HG03103 (cell line): ENCODE measurements at regions not wholly inside any gene's neighbourhood (a gene's known extent, or its start where the extent isn't known, plus 50 kb on each side); places are given as distances from the start of the nearest gene placed in this dataset.
"Not testable (repeated sequence)": the region's sequence is repeated elsewhere in the genome, so short reads cannot be mapped to it uniquely, and the experiment has no call there.

ENCODE experiments used
- ATAC-seq: cut with Tn5 transposase; IDR thresholded peaks from one replicate; pipeline ENCODE4 v1.9.1; 2021; ENCODE audit warnings: low read depth; ENCODE audit not compliant: unreplicated experiment

DNA sequence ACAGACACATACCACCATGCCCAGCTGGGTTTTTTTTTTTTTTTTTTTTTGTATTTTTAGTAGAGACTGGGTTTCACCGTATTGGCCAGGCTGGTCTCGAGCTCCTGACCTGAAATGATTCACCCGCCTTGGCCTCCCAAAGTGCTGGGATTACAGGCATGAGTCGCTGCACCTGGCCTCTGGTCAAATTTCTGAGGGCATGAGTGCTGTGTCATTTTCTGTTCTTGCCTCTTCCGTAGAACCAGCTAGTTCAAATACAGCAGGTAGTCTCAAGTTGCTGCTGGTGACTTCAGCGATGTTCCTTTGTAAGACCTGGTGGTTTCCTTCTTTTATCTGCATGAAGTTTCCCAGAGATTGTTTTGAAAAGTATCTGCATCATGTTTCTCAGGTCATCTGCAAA, 134.8 kb upstream of the SHH start:
- no peak for ATAC-seq

DNA sequence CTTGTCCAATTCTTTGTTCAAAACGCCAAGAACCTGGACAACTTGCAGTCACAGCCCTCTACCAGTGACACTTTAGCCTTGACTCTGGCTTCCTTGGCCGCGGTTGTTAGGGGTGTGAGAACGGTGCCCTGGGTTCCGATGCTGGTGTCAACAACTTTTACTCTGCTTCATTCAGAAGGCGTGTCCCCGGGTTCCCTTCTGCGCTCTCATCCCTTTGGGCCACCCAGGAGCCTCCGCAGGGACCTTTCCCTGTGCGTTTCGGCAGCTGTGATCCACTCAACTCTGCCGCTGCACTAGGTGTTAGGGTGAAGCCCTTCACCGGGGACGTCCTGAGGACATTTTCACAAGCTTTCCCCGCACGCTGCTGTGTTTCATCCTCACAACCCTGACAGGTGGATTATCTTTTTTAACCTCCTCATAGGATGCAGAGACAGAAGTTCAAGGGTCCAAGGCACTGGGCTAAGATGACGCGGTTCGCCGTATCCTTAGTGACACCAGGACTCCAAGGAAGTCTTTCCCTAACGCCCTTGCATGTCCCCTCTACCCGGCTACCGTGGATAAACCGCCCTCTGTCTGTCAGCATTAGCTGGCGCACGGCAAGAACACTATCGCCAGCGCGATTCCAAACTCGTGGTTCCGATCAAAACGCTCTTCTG, 133.5 kb upstream of the SHH start:
- no peak for ATAC-seq

DNA sequence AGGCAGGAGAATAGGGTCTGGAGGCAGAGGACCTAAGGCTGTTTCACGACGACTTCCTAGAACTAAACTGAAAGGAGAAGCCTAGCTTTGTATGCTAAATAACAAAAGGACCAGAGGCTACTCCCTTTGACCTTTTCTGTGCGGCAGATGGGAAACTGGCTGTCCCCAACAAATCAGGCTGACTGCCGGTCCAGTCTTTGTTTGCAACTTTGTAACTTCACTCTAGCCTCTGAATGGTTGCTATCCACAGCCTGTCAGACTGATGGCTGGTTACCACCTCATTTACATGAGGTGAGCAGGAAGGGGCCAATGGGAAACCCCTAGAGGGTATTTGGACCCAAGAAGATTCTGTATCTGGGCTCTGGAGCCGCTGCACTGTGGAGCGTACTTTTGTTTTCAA, 132.6 kb upstream of the SHH start:
- no peak for ATAC-seq

DNA sequence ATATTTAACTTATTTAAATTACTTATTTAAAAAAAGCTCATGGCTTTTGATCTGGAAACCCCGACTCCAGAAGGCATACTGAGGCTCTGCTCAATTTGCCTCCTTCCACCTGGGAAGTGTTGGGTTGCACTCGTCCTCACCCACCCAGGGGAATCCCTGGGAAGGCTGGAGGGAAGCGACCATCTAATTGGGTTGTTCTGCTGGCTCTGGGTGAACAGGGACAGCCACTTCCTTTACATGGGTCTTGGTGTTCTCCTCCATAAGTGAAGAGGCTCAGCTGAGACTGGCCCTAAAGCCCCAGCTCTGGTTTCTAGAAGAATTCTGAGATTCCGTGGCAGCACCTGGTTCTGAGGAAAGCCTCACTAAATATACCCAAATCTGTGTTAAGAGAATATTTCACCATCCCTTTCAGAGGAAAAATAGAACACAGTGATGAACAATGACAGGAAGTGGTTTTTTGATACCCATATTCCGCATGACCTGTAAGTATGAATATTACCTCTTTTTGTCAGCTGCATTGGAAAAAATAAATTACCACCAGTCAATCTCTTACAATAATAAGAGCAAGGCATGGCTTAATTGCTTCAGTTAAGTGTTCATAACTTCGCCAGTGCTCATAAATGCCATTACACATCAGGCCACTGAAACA, 131.1 kb upstream of the SHH start:
- no peak for ATAC-seq

DNA sequence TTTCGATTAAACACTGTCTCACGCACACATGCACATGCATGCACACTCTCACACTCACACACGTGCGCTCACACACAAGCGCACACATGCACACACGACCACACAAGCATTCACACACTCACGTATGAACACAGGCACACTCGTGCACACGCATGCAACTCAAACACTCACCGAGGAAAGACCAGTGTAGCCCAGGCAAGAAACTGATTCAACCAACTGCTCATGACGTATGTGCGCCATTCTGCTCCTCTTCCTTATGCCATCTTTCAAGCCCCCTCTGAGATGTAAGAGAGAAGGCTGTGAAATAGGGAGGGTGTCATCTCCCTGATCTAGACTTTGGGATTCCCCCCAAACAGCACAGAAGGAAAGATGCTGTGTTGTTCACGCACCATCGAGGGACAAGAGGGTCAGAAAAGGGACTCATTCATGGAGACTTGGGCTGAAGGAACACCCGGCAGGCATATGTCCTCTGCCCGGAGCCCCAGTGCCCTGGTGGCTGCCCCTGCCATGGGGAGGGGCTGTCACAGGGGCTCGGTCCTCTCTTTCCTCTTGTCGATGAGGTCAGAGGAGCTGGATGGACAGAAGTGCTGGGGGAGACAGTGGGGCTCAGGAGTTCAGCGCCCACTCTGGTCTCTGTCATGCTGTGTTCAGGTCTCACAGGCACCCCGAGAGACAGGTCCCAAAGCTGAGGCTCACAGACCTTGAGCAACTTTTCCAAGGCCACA, 130.1 kb upstream of the SHH start:
- ATAC-seq, result no peak

DNA sequence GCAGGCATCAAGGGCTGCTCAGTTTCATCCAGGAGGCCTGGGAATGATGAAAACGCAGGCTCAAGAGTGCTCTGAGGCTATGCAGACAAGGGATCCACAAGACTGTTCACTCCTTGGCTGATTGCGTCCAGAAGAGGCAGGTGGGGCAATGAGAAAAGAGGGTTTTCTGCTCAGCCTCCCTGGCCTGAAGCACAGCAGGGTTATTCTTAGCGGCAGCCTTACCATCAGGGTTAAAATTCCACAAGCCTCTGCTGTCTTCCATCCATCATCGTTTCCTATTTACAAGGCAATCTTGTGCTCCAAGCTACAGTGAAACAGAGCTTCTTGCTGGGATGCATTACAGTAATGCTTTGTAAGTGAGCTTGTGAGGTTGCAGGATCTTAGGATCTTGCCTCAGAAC, 129.4 kb upstream of the SHH start:
- no peak for ATAC-seq

DNA sequence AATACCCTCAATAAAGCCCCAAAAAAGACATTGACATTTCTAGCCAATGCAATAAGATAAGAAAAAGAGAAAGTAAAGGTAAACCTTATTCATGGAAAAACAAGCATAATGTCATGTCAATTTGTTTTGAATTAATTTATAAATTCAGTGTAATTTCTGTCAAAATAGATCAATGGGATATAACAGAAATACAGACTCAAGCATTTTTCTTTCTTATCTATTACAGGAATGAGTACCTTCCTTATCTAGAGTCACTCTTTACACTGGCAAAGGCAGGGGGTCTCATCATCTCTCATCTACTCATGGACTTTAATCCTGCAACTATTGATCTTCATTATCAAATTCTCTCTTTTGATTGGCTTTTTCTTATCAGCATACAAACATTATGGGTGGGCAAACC, 127.1 kb upstream of the SHH start:
- ATAC-seq, result no peak

DNA sequence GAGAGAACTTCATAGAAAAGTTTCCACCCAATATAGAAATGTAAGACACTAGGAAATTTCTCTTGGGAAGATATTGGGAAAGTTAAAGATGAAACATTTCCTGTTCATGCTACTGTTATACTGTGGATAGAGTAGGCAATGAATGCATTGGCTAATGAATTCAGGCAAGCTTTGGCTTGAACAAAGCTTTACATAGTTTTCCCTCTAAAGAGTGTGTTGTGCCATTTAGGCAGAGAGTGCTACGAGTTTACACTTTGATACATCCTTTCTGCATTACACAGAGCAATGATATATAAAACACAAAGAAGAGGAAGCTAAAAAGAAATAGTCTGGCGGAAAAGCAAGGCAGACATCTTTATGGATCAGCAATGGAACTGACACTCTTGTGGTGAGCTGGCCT, 125.9 kb upstream of the SHH start:
- ATAC-seq, result no peak

DNA sequence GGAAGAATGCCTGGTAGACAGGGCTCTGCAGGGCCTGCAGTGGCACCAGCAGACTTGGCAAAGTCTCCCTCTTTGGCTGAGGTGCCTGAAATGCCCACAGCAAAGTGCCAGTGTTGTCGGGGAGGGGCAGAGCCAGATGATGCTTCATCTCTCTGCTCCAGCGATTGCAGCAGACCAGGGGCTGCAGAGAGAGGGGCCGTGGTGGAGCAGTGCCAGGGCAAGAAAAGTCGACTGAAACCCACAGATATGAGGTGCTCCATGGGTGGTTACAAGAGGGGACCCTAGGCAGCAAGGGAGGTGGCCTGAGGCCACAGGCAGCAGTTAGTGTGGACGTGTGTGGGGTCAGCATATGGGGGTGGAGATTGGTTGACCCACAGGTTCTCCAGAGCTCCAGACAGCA, 123.5 kb upstream of the SHH start:
- no peak for ATAC-seq

DNA sequence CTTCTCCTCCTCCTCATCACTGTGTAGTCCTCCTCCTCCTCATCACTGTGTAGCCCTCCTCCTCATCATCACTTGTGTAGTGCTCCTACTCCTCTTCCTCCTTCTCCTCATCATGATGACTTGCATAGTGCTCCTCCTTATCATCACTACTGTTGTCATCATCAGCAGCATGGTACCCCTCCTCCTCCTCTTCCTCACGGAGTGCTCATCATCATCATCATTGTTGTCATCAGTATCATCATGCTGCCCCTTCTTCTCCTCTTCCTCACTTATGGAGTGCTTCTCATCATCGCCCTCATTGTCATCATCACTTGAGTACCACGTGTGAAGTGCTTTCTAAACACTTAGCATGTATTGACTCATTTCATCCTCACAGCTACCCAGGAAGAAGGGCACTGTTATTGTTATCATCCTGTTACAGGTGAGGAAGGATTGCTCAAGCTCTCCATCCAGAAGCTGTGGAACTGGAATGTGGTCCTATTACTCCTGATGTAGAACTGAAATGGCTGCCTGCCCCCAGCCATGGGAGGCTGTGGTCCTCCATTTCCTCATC, 122.8 kb upstream of the SHH start:
- ATAC-seq, result no peak

DNA sequence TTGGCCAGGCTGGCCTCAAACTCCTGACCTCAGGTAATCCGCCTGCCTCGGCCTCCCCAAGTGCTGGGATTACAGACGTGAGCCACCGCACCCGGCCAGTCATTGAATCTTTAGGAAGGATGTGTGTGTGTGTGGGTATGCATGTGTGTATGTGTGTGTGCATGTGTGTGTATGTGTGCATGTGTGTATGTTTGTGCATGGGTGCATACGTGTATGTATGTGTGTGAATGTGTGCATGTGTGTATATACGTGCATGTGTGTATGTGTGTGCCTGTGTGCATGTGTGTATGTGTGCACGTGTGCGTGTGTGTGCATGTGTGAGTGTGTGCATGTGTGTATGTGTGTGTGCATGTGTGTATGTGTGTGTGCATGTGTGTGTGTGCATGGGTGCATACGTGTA, 120.1 kb upstream of the SHH start:
- ATAC-seq, result not testable (repeated sequence)

DNA sequence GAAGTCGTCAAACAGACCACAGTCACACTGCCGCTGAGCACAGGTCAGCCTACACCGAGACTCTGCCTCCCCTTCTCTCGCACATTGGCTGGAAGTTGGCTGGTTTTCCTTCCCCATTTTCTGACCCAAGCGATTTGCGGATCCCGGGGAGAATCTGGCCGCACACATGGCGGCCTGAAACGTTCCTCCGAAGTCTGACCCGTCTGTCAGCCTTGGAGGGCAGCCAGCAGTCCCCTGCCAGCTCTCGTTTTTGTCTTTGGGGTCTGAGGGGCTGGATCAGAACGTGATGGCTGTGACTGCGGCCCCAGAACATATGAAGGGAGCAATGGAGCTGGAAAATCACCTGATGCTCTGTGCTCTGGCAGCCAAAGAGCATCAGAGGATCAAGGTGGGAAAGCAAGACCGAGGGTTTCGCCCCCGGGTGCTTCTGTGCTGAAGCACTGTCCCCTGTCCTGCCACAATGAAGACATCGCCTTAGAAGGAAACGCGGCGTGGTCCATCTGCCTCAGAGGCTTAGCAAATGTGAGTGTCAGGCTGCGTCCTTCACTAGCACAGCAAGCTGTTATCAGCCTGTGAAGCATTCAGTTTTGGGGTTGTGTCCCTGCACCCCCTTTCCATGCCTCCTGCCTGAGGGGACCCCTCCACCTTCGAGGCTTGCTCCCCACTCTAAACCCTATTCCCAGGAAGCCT, 119.3 kb upstream of the SHH start:
- no peak for ATAC-seq

DNA sequence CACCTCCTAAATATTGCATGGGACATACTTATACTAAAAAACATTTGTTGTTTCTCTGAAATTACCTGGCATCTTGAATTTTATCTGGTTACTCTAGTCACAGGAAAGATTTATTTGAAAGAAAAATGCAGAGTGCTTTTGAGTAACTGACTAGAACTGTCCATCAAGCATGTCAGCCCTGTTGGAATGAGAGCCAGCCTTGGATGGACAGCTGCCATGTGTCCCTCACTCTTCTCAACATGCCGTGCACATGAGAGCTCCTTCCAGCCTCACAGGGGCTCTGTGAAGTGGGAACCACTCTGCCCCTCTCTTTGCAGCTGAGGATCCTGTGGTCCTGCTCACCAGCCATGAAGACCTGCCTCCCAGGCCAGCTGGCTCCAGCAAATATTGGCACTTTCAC, 118.3 kb upstream of the SHH start:
- no peak for ATAC-seq

DNA sequence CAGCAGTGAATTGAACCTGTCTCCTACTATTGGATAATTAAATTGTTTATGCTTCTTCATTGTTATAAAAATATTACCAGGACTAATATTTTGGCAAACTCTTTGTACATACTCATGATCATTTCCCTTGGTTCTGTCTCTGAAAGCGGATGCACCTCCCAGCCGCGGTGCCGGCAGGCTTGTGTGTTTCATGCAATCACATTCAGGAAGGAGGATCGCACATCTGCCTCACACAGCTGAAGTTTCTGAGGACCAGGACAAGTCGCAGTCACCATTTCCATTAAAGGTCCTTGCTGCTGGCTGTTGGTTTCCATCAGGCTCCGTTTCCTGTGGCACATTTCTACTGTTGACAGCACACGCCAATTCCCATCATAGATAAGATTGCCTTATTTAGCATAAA, 117.8 kb upstream of the SHH start:
- ATAC-seq, result no peak

DNA sequence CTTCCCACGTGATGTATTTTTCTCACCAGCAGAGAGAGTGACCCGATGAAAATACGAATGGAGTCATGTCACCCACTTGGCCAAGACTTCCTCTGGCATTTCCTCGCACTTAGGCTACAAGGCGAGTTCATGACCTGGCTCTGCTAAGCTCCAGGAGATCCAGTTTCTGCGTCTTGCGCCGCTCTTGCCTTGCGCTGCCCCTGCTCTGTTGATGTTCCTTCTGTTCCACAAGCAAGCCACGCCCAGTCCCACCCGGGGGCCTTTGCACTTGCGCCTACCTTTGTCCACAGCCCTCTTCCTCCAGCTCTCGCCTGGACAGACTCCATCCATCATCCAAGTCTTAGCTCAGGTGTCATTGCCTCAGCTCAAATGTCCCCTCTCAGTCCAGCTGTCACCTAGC, 116.3 kb upstream of the SHH start:
- no peak for ATAC-seq

DNA sequence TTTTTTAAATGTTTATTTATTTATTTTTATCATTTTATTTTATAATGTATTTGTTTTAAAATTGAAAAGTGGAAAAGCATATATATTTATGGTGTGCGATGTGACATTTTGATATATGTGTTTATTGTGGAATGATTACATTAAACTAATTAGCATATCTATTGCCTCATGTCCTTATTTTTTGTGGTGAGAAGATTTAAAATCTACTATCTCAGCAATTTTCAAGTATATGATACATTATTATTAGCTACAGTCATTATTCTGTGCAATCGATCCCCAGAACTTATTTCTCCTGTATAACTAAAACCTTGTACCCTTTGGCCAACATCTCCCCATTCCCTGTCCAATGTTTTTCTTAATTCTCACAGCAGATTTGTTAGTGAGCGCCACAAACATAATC, 115.6 kb upstream of the SHH start:
- no peak for ATAC-seq

DNA sequence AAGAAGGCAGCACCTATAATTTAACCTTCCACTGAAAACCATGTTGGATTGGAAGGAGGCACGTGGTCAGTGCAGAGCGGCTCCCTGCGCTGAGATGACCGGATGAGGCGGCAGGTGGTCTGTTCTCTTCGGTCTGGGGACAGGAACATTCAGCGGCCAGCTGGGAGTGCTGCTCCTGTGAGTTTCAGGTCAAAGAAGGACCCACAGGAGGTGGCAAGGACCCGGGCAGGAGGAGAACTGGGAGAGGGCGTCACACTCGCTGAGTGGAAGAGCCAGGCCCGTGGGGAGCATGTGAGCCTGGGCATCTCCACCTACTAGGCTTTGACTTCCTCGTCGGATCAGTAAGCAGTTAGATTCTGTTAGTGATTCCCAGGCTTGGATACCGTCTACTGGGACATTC, 113.4 kb upstream of the SHH start:
- ATAC-seq, result no peak

DNA sequence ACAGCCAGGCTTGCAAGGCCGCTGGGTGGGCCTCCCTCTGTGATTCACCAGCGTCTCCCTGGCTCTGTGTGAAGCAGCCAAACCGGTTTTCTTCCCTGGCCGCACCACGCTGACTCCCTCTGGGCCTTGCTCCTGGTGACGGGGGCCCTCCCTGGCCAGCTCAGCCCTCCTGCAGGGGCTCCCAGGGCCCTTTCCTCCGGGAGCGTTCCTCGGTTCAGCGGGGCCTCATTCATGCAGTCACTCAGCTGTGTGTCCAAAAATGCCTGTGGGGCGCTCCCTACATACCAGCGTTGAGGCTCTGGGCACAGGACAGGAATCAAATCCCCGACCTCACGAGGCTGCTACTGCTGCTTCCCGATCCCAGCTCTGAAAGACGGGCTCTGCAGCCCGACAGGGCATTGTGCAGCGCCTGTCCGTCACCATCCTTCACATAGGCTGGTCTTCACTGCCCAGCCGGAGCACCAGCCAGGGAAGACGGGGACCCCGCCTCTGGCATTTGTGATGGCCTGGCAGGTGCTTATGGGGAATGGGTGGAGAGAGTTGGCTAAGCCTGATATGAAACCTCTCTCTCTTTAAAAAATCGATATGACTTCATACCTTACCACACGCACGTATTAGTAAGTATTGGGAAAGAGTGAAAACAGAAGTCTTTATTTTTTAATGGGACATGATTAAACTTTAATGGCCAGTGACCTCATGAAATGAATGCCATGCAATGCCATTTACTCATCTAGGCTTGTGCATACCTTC, 110.0 kb upstream of the SHH start:
- no peak for ATAC-seq

DNA sequence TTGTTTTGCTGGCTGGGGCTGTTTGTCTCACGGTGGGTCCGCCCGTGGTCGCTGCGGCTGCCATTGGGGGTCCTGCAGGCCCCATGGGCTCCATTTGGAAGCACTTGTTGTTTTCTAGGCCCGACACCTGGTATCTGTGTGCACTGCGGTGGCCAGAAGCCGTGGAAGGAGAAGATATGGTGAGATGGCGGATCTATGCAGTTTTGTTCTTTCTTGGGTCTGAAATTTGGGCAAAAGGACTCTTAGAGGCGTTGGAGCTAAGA, 109.5 kb upstream of the SHH start:
- ATAC-seq, result no peak

DNA sequence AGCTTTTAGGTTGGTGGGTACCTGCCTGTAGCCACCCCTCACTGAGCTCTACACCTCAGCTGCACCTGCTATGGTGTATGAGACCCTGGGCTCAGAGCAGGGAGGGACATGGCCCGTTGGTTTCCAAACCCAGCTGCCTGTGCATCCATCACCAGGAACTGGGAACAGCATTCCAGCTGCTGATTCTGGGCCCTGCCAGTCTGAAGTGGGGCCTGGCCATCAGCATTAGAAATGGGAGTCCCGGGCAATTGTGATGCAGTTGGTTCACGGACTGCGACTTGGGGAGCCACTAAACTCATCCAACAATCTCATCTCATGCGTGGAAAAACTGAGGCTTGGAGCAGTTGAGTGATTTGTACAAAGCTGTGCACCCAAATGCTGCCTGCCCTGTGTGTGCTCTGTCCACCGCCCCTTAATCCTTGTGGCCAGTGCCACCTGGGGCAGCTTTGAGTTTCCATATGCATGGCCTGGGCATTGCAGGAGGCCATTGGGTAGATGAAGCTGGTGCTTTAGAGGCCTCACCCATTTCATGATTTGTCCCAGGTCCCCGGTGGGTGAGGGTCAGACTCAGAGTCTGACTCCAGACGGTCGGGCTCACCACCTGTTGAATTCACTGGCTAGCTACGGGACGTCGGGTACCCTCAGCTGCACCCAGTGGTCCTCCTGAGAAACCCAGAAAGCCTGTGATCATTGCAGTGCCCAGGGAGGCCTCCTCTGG, 109.0 kb upstream of the SHH start:
- no peak for ATAC-seq
